ENCODE measurements at regions not wholly inside any gene's neighbourhood (a gene's known extent, or its start where the extent isn't known, plus 50 kb on each side); places are given as distances from the start of the nearest gene placed in this dataset.
"Not testable (repeated sequence)": the region's sequence is repeated elsewhere in the genome, so short reads cannot be mapped to it uniquely, and the experiment has no call there.

GRCh38 chr3:8147711-8148110 lies 353.9 kb upstream of the LMCD1 start:
- no peak for DNase-seq

- no peak for DNase-seq
Measured at GRCh38 chr3:8152821-8153418, 348.7 kb upstream of the LMCD1 start.

- DNase-seq: no peak
Measured at GRCh38 chr3:8153800-8154199, 347.8 kb upstream of the LMCD1 start.

DNA sequence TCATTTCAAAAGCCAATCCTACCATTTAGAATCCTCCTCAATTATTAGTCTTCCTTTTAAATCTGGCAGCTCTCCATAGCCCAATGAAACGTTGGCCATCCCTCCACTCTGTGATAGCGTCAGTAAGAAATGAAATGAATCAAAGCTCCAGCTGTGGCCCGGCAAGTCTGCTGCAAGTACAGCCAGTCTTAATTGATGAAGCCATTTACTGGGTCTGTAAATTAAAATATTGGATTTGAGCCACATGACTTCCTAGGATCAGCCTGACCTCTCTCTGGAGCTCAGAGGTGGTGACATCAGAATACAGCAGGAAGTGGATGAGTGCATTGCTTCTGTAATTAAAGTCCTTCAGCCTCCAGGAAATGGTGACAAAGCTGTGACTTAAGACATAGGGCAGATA lies 347.0 kb upstream of the LMCD1 start:
- DNase-seq: no peak

GRCh38 chr3:8156138-8156537 lies 345.5 kb upstream of the LMCD1 start:
- no peak for DNase-seq

DNA sequence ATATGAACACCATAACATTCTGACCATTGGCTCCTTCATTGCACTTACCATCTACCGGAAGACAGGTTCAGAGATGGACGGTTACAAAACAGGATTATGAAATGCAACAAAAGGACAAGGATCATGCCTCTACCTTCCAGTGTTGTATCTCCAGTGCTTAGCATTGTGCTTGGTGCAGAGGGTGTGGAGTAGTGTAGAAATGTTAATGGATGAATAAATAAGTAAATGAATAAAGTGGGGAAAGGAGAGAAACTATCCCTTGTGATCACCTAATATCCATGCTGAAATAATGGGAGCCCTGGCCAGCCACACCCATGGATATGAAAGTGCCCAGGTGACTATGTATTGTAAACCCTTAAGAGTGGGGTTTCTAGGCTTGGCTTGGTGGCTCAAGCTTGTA lies 344.8 kb upstream of the LMCD1 start:
- DNase-seq: no peak

DNA sequence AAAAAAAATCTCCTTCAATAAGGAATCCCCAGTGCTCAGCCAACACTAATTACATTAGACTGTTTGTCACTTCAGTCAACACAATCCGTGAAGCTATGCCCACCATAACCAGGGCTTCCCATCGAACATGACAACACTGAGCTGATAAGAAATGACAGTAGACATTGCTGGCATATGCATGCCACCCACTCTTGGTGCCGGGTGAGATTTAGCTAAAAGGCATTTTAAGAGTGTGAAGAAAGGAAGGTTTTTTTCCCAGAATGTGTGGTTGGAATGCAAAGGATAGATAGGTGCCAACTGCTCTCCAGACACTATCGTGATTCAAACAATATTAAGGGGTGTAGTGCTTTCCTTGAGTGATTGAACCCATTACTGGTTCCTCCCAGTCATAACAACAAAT lies 344.0 kb upstream of the LMCD1 start:
- DNase-seq: no peak

DNA sequence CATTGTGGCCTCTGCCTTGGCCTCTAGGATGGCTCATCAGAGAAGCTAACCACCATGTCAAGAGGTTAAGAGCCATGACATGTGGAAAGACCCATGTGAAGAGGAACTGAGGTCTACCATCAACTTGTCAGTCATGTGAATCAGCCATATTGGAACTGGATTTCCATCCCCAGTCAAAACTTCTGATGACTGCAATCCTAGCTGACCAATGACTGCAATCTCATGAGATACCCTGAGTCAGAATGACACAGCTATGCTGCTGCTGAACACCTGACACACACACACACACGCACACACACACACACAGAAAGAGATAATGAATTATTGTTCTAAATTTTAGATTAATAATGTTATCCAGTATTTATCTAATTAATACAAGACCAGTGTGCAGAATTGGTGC lies 337.5 kb upstream of the LMCD1 start:
- no peak for DNase-seq

DNA sequence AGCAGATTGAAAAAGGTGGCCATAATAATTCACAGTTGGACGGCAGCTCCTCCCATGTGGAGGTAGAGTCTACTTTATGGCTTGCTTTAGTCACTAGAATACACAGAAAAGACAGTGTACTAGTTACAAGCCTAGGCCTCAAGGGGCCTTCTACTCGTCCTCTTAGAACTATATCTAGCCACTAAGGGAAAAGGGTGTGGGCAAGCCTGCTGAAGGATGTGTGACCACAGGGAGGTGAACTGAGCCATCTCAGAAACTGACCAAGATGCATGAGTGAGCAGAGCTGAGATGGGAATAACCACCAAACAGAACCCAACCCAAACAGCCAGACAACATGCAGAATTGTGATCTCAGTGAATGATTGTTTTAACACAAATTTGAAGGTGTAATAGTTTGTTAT lies 335.6 kb upstream of the LMCD1 start:
- DNase-seq: no peak

- no peak for DNase-seq
Measured at GRCh38 chr3:8170971-8171508, 330.6 kb upstream of the LMCD1 start.

GRCh38 chr3:8173892-8174291 lies 327.7 kb upstream of the LMCD1 start:
- DNase-seq: no peak

- not testable (repeated sequence) for DNase-seq
Measured at GRCh38 chr3:8176759-8177483, 324.7 kb upstream of the LMCD1 start.

DNA sequence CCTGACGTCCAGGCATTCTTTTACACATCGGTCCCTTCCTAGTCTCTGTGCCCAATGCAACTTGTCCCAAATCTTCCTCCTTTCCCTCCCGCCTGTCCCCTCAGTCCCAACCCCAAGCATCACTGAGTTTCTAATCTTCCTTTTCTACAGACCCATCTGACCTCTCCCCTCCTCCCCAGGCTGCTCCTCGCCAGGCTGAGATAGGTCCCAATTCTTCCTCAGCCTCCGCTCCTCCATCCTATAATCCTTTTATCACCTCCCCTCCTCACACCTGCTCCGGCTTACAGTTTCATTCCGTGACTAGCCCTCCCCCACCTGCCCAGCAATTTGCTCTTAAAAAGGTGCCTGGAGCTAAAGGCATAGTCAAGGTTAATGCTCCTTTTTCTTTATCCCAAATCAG lies 323.1 kb upstream of the LMCD1 start:
- DNase-seq: not testable (repeated sequence)

GRCh38 chr3:8182904-8183303 lies 318.7 kb upstream of the LMCD1 start:
- no peak for DNase-seq

GRCh38 chr3:8183627-8184026 lies 318.0 kb upstream of the LMCD1 start:
- no peak for DNase-seq

- DNase-seq: no peak
Measured at GRCh38 chr3:8186213-8186612, 315.4 kb upstream of the LMCD1 start.

- DNase-seq: no peak
Measured at GRCh38 chr3:8187996-8188395, 313.6 kb upstream of the LMCD1 start.

GRCh38 chr3:8189051-8189450 lies 312.6 kb upstream of the LMCD1 start:
- no peak for DNase-seq

- DNase-seq: no peak
Measured at GRCh38 chr3:8191406-8191805, 310.2 kb upstream of the LMCD1 start.

- DNase-seq: no peak
Measured at GRCh38 chr3:8197384-8197783, 304.2 kb upstream of the LMCD1 start.

DNA sequence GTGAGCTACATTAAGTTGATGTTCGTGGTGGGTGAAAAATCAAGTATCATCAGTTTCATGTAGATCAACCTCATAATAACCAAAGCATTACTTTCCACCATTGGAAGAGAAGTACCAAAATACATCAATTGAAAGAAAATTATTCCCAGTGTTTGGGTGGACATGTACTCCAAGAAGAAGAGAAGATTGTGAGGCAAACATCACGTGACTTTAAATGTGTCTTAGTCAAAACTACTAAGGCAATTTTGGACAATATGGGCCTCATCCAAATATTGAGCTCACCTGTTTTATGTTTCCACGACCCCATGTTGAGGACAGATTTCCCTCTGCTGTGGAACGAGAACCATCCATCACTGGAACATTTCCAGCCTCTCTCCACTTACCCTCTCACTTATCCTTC lies 303.0 kb upstream of the LMCD1 start:
- no peak for DNase-seq

DNA sequence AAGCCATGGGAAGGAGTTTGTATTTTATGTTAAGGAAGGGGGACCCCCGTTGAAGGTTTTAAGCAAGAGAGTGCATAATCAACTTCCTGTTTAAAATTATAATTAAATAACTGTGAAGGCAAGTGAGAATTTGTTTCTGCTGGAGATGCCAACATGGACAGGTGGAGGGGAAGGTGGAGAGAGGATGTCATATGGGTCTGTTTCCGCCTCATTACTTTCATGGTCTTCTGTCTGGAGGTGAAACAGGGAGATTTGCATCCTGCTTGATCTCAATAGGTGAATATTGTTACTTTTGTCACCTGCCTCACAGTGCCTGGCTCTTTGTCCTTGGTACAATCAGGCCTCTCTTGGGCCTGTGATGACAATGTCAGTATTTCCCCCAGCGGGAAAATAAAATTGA lies 300.6 kb upstream of the LMCD1 start:
- no peak for DNase-seq

- peak; percentile 56 for DNase-seq
Measured at GRCh38 chr3:8201886-8202285, 299.7 kb upstream of the LMCD1 start.

GRCh38 chr3:8204331-8204730 lies 297.3 kb upstream of the LMCD1 start:
- DNase-seq: no peak

Measured in NCI-H2029 (cell line).